Kidney (tissue), 13 donors: ENCODE measurements at regions not wholly inside any gene's neighbourhood (a gene's known extent, or its start where the extent isn't known, plus 50 kb on each side); places are given as distances from the start of the nearest gene placed in this dataset.

ENCODE experiments used
- DNase-seq, 5 donors: peaks; one replicate each; pipeline ENCODE4 v3.0.0-alpha.2; 2013 to 2020
- FAIRE-seq: peaks from 2 replicates; lab custom pipeline; 2012; peaks lifted over from hg19 to GRCh38; lab: Jason Lieb, UNC
- H3K27ac ChIP-seq, 2 donors: one replicate each; pipeline ENCODE4 v1.7.0; 2013; ENCODE audit warnings: low read depth in 2 of 2, low read length in 2 of 2, inconsistent platforms in 1 of 2
- H3K27me3 ChIP-seq: one replicate; pipeline ENCODE4 v1.7.1; 2013; ENCODE audit warnings: low read length, inconsistent platforms; ENCODE audit not compliant: control insufficient read depth, insufficient read depth
- H3K36me3 ChIP-seq, 3 donors: one replicate each; pipeline versions ENCODE4 v1.7.0 to v1.7.1; 2013; ENCODE audit warnings: low read length in 3 of 3, control low read depth in 1 of 3, inconsistent platforms in 1 of 3; ENCODE audit not compliant: insufficient read depth in 3 of 3, control insufficient read depth in 2 of 3
- H3K4me1 ChIP-seq, 3 donors: one replicate each; pipeline versions ENCODE4 v1.7.0 to v1.7.1; 2013; ENCODE audit warnings: low read length in 3 of 3, inconsistent platforms in 1 of 3, low read depth in 1 of 3; ENCODE audit not compliant: control insufficient read depth in 2 of 3, insufficient read depth in 2 of 3
- H3K4me3 ChIP-seq, 3 donors: one replicate each; pipeline versions ENCODE4 v1.7.0 to v1.8.1; 2013; ENCODE audit warnings: low read length in 3 of 3, control low read depth in 1 of 3, inconsistent platforms in 1 of 3
- H3K9ac ChIP-seq, 3 donors: one replicate each; pipeline versions ENCODE4 v1.7.0 to v1.7.1; 2013; ENCODE audit warnings: low read length in 3 of 3, control low read depth in 1 of 3, inconsistent platforms in 1 of 3
- H3K9me3 ChIP-seq, 3 donors: one replicate each; pipeline versions ENCODE4 v1.7.0 to v1.7.1; 2013; ENCODE audit warnings: low read length in 3 of 3, control low read depth in 1 of 3, inconsistent platforms in 1 of 3; ENCODE audit not compliant: control insufficient read depth in 2 of 3, insufficient read depth in 1 of 3
- intact Hi-C: fragments of 100-400 bp; cut with DNase I; formaldehyde crosslinking; loops from one replicate; pipeline ENCODE4 v1.11.1; 2022
- TF ChIP-seq, protein P1 (sequence below): IDR thresholded peaks from 3 replicates; pipeline ENCODE4 v1.5.1; 2012; ENCODE audit warnings: mild to moderate bottlenecking, moderate library complexity, borderline replicate concordance; ENCODE audit not compliant: insufficient read depth; ENCODE audit errors: extremely low read depth
- donor health status: control.
- donor health status: control.
- donor health status: control.
- donor health status: control.
- donor health status: control.
- donor health status: DM: yes; HTN: yes; CAD: no.
- donor health status: Normal renal cell carcinoma (clear cell type).

DNA sequence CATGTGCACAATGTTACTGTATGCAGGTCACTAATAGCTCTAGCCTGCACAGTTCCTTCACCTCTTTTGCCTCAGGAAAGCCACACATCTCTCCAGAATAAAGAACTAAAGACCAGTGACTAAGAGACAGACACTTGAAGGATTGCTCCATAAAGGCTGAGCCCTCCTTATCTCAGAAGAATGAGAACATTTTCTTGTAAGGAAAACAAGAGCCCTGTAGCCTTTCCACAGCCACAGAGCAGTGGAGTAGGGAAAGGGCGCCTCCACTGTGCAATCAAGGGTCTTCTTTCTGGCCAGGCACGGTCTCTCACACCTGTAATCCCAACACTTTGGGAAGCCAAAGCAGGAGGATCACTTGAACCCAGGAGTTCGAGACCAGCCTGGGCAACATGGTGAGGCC lies 202.6 kb upstream of the TMEM45B start:
- Histone ChIP-seq H3K9ac (no peak overlapping the region), H3K36me3 (no peaks in the 10 kb centered on the region), H3K27me3 (peaks cover 2% of the 10 kb centered on the region), H3K9me3 (no peaks in the 10 kb centered on the region), H3K4me3 (no peak overlapping the region), H3K27ac (no peak overlapping the region), H3K4me1 (peaks cover 0 to 3% (median 0%) of the 10 kb centered on the region in 3 donors)
- DNase-seq (no peak), FAIRE-seq (no peak)
- TF ChIP-seq, protein P1, sequence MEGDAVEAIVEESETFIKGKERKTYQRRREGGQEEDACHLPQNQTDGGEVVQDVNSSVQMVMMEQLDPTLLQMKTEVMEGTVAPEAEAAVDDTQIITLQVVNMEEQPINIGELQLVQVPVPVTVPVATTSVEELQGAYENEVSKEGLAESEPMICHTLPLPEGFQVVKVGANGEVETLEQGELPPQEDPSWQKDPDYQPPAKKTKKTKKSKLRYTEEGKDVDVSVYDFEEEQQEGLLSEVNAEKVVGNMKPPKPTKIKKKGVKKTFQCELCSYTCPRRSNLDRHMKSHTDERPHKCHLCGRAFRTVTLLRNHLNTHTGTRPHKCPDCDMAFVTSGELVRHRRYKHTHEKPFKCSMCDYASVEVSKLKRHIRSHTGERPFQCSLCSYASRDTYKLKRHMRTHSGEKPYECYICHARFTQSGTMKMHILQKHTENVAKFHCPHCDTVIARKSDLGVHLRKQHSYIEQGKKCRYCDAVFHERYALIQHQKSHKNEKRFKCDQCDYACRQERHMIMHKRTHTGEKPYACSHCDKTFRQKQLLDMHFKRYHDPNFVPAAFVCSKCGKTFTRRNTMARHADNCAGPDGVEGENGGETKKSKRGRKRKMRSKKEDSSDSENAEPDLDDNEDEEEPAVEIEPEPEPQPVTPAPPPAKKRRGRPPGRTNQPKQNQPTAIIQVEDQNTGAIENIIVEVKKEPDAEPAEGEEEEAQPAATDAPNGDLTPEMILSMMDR: no peak
- intact Hi-C loops: no loop called here

DNA sequence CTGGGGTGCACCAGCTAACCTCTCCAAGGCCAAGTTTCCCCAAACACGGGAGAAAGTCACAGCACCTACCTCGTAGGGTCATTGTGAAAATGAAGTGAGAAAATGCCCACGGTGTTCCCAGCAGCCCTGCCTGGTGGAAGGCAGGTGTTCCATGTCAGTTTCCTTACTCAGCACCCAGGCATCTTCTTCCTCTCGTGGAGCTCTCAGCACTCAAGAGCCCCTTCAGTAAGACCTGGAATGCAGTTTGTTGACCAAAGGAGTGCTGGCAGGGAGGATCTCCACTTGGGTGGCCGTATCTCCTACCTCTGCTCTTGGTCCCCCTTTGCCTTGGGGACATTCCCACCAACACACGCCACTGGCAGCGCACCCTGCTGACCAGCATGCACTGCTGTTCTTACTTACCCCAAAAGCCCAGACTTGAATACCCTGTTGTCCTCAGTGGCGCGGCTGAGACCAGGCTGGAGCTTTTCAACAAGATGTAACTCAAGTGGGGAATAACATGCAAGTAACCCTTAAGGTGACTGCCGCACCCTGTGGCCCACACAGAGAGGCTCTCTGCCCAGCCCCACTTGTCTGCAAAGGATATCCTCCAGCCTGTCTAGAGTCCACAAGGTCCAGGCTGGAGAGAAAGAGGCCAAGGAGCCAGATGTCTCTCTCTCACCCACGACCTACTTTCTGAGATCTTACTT lies 201.2 kb upstream of the TMEM45B start:
- Histone ChIP-seq H3K36me3 (no peaks in the 10 kb centered on the region), H3K9ac (no peak overlapping the region), H3K27me3 (peaks cover 2% of the 10 kb centered on the region), H3K27ac (no peak overlapping the region), H3K4me1 (peaks cover 0 to 3% (median 0%) of the 10 kb centered on the region in 3 donors), H3K4me3 (no peak overlapping the region), H3K9me3 (no peaks in the 10 kb centered on the region)
- no peak for FAIRE-seq
- no peak for DNase-seq
- intact Hi-C loops: no loop called here
- TF ChIP-seq, protein P1: no peak

DNA sequence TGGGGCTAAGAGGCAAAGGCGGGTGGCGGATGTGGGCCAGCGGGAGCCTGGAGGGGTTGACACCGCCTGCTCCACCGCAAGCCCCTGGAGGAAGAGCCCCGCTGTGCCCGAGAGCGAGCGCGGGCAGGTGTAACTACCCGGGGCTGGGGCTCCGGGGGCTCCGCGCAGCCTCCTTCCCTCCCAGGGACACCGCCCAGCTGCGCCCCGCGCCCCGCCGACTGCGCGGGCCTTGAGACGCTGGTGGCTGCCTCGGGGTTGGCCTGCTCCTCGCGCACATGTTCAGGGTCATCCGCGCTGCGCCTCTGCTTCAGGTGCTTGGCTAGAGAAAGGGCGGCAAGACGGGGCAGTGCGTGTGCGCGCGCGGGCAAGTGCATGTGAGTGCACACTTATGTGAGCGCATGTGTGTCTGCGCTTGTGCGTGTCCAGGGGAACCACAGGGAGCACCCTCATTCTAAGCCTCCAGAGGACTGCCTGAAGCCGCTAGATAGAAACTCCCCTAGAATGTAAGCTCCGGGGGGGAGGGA lies 197.5 kb upstream of the TMEM45B start:
- Histone ChIP-seq H3K4me3 (no peak overlapping the region), H3K36me3 (no peaks in the 10 kb centered on the region), H3K27me3 (peaks cover 2% of the 10 kb centered on the region), H3K27ac (no peak overlapping the region), H3K9me3 (no peaks in the 10 kb centered on the region), H3K4me1 (no peaks in the 10 kb centered on the region), H3K9ac (no peak overlapping the region)
- DNase-seq: no peak
- intact Hi-C loops: no loop called here
- TF ChIP-seq, protein P1: no peak
- no peak for FAIRE-seq
